Osteocyte (in vitro differentiated cells): ENCODE measurements at regions not wholly inside any gene's neighbourhood (a gene's known extent, or its start where the extent isn't known, plus 50 kb on each side); places are given as distances from the start of the nearest gene placed in this dataset.
"Not testable (repeated sequence)": the region's sequence is repeated elsewhere in the genome, so short reads cannot be mapped to it uniquely, and the experiment has no call there.

Experiments
- DNase-seq: peaks from one replicate; pipeline ENCODE4 v3.0.0; 2021; ENCODE audit warnings: mixed read lengths; ENCODE audit not compliant: unreplicated experiment; ENCODE audit errors: extremely low spot score
- H3K27ac Mint-ChIP-seq: one replicate; pipeline ENCODE4 v1.8.0; 2021; ENCODE audit warnings: mild to moderate bottlenecking, mixed read lengths; ENCODE audit not compliant: unreplicated experiment
- H3K27me3 Mint-ChIP-seq: one replicate; pipeline ENCODE4 v1.8.0; 2021; ENCODE audit warnings: mixed read lengths; ENCODE audit not compliant: unreplicated experiment
- H3K36me3 Mint-ChIP-seq: one replicate; pipeline ENCODE4 v1.8.0; 2021; ENCODE audit warnings: mixed read lengths; ENCODE audit not compliant: unreplicated experiment
- H3K4me1 Mint-ChIP-seq: one replicate; pipeline ENCODE4 v1.8.0; 2021; ENCODE audit warnings: mixed read lengths; ENCODE audit not compliant: unreplicated experiment
- H3K4me3 Mint-ChIP-seq: one replicate; pipeline ENCODE4 v1.8.0; 2021; ENCODE audit warnings: mild to moderate bottlenecking, moderate library complexity, mixed read lengths; ENCODE audit not compliant: unreplicated experiment
- H3K9me3 Mint-ChIP-seq: one replicate; pipeline ENCODE4 v1.8.0; 2021; ENCODE audit warnings: mixed read lengths; ENCODE audit not compliant: unreplicated experiment
- TF ChIP-seq, protein P1 (sequence below): fragments of 200-600 bp; sonication (generic); IDR thresholded peaks from 2 replicates; pipeline ENCODE4 v1.5.0; 2021; ENCODE audit warnings: antibody characterized with exemption, mild to moderate bottlenecking, moderate library complexity

GRCh38 chr5:100646691-100647090 is 111.5 kb downstream of the FAM174A start:
- H3K4me3 Mint-ChIP-seq = no peak overlapping the region
- no peaks in the 10 kb centered on the region for H3K4me1 Mint-ChIP-seq
- DNase-seq = no peak
- no peaks in the 10 kb centered on the region for H3K9me3 Mint-ChIP-seq
- no peaks in the 10 kb centered on the region for H3K36me3 Mint-ChIP-seq
- H3K27me3 Mint-ChIP-seq = peaks cover 11% of the 10 kb centered on the region
- TF ChIP-seq, protein P1, sequence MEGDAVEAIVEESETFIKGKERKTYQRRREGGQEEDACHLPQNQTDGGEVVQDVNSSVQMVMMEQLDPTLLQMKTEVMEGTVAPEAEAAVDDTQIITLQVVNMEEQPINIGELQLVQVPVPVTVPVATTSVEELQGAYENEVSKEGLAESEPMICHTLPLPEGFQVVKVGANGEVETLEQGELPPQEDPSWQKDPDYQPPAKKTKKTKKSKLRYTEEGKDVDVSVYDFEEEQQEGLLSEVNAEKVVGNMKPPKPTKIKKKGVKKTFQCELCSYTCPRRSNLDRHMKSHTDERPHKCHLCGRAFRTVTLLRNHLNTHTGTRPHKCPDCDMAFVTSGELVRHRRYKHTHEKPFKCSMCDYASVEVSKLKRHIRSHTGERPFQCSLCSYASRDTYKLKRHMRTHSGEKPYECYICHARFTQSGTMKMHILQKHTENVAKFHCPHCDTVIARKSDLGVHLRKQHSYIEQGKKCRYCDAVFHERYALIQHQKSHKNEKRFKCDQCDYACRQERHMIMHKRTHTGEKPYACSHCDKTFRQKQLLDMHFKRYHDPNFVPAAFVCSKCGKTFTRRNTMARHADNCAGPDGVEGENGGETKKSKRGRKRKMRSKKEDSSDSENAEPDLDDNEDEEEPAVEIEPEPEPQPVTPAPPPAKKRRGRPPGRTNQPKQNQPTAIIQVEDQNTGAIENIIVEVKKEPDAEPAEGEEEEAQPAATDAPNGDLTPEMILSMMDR = no peak
- no peak overlapping the region for H3K27ac Mint-ChIP-seq

DNA sequence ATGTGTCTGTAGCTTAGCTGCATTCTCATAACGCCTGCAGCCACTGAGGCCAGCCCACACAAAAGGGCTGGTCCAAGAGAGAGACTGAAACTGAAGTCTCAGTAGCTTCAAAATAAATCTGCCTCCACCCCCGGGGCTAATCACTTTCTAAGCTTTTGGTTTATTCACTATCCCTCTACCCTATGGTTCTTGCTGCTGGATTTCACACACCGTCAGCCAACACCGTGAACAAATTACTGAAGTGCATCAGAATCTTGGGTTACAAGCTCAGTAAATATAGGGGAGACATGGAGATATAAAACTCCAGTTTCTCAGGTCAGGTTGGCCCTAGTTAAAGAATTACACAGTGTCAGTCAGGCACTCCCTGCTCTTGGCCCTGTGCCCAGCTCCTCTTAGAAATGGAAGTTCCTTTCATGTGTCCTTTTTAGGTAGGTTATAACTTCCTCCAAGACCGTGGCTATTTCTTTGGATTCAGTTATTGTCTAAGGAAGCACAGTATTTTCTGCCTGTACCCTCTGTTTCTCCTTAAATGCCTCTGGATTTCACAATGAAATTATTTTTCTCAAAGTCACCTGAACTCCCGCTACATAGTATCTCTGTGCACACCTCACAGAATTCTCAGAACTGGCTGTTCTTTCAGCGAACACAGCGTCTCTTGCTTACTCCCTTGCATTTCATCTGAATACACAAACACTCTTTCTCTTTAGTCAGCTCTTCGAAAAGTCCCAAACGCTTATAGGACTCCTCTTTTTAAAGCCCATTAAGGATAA is 112.5 kb downstream of the FAM174A start:
- Mint-ChIP-seq H3K27me3 (peaks cover 11% of the 10 kb centered on the region), H3K9me3 (no peaks in the 10 kb centered on the region), H3K4me1 (no peaks in the 10 kb centered on the region), H3K27ac (no peak overlapping the region), H3K4me3 (no peak overlapping the region), H3K36me3 (no peaks in the 10 kb centered on the region)
- TF ChIP-seq, protein P1 = no peak
- no peak for DNase-seq

DNA sequence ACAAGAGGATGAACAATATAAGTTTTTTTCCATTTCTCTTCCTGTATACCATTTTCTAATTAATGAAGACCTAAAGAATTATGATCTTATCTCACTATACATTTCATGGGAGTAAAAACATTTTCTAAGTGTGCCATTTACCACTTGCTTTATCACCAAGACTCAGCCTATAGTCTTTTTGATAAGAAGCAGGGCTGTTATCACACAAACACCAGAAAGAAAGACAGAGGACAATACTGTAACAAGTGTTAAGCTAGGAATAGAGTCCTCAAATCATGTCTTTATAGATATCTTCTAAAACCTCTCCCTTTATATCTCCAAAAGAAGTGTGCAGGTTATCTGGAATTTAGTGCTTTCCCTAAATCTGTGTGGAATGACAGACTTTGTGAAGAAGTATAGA is 119.7 kb downstream of the FAM174A start:
- no peak overlapping the region for H3K27ac Mint-ChIP-seq
- TF ChIP-seq, protein P1 = no peak
- DNase-seq = no peak
- H3K36me3 Mint-ChIP-seq = no peaks in the 10 kb centered on the region
- peaks cover 3% of the 10 kb centered on the region for H3K27me3 Mint-ChIP-seq
- H3K9me3 Mint-ChIP-seq = no peaks in the 10 kb centered on the region
- H3K4me3 Mint-ChIP-seq = no peak overlapping the region
- H3K4me1 Mint-ChIP-seq = no peaks in the 10 kb centered on the region

DNA sequence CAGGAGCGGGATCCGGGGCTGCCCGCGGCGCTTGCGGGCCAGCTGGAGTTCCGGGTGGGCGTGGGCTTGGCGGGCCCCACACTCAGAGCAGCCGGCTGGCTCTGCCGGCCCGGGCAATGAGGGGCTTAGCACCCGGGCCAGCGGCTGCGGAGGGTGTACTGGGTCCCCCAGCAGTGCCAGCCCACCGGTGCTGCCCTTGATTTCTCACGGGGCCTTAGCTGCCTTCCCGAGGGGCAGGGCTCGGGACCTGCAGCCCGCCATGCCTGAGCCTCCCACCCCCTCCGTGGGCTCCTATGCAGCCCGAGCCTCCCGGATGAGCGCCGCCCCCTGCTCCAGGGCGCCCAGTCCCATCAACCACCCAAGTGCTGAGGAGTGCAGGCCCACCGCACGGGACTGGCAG is 121.6 kb downstream of the FAM174A start:
- not testable (repeated sequence) for H3K4me1 Mint-ChIP-seq, H3K4me3 Mint-ChIP-seq, H3K36me3 Mint-ChIP-seq, H3K27ac Mint-ChIP-seq, H3K27me3 Mint-ChIP-seq, DNase-seq, H3K9me3 Mint-ChIP-seq

- no peaks in the 10 kb centered on the region for H3K4me1 Mint-ChIP-seq
Measured at GRCh38 chr5:100659080-100659795, 124.1 kb downstream of the FAM174A start.

More at GRCh38 chr5:100659080-100659795, 124.1 kb downstream of the FAM174A start:
- peaks cover 9% of the 10 kb centered on the region for H3K27me3 Mint-ChIP-seq
- no peaks in the 10 kb centered on the region for H3K36me3 Mint-ChIP-seq
- no peak overlapping the region for H3K4me3 Mint-ChIP-seq
- TF ChIP-seq, protein P1 = no peak
- no peak for DNase-seq
- H3K27ac Mint-ChIP-seq = no peak overlapping the region
- H3K9me3 Mint-ChIP-seq = no peaks in the 10 kb centered on the region
